ENCODE measurements at regions not wholly inside any gene's neighbourhood (a gene's known extent, or its start where the extent isn't known, plus 50 kb on each side); places are given as distances from the start of the nearest gene placed in this dataset.

- no peak for DNase-seq (ENCODE audit: low read depth)
Measured at GRCh38 chr9:126219166-126219565, 107.5 kb upstream of the MVB12B start.

GRCh38 chr9:126219648-126220063 is 107.0 kb upstream of the MVB12B start:
- no peak for DNase-seq (ENCODE audit: low read depth)

- DNase-seq (ENCODE audit: low read depth): no peak
Measured at GRCh38 chr9:126221480-126221879, 105.1 kb upstream of the MVB12B start.

DNA sequence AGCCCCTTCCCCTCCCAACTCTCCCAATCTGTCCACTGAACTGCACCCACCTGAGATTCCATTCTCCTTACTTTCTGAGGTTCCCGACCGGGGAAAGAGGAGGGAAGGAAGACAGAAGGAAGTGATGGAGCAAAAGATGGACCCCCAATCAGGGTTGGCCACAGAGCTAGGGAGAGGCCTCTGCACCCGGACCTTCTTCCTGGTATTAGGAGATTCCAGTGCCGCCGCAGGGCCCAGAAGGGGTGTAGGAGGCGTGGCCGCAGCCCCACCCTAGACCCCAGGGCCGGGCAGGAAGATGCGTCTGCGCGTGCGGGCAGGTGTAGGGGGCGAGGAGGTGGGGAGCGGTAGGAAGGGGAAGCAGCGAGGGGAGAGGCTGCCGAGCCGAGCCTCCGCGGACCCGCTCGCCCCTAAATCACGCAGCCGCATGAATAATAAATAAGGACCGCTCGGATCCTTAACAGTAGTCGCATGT is 104.2 kb upstream of the MVB12B start:
- no peak for DNase-seq (ENCODE audit: low read depth)

DNA sequence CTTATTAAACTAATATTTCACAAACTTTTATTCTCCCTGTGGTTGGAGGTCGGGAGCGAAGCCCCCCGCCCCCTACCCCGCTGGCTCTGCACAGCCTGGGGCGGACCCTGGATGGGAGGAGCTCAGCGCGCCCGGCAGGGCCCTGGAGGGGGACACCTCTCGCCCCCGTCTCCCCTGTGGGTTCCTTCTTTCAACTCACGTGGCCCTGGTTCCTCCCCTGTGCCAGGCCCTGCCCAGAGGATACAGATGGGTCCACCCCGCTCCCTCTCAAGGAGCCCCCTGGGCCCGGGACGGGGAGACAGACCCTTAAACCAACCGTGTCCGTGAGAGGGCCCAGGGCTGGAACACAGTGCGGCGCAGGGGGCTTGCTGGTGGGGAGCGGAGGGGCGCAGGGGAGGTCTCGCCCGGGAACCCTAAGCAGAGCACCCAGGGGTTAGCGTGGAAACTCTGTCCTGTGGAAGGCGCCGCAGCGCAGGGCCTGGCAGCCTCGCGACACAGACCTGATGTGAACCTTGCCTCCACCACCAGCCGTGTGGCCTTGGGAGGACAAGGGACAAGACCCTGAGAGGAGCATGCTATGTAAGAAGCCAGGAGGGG is 103.7 kb upstream of the MVB12B start:
- DNase-seq (ENCODE audit: low read depth): no peak

GRCh38 chr9:126223798-126224531 is 102.7 kb upstream of the MVB12B start:
- DNase-seq (ENCODE audit: low read depth): no peak

DNA sequence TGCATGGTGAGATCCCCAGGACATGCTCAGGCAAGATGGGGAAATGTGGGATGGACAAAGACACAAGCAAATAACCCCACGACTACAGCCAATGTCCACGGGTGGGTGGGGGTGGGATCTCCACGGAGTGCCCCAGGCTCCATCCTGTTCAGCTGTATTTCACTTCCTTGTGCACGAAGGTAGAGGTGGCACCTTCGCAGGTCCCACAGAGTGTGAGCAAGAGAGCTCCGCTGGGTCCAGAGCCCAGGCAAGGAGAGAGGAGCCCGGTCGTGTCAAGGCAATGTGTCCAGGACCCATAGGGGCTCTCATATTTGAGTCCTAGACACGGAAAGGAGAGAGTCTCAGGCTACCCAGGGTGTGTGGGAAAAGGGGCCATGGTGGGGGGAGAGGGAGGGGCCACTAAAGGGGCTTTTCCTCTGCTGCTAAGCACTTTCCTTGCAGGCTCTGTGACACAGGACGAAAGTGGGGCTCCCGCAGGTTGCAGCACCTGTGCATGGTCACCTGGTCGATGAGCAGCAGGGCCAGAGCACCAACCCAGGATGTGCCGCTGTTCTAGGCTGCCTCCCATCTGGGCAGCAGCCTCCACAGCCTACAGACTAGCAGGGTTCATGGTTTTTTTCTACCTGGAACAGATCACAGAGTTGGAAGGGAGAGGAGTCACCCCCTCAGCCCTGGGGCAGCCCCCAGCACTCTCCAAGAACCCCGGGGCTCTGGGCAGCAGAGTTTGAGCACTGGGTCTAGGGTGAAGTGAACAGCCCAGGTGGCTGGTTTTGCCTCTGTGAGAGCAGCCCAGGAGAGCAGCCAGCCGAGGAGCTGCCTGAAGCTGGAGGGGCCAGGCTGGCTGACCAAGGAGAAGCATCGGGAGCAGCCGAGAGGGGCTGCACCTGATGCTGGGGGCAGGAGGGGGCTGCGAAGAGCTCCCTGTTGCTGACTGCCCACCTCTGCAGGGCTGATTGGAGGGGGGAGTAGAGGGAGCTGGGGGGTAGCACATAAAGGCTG is 100.7 kb upstream of the MVB12B start:
- DNase-seq (ENCODE audit: low read depth): no peak

GRCh38 chr9:126226991-126227936 is 99.4 kb upstream of the MVB12B start:
- DNase-seq (ENCODE audit: low read depth): no peak

DNA sequence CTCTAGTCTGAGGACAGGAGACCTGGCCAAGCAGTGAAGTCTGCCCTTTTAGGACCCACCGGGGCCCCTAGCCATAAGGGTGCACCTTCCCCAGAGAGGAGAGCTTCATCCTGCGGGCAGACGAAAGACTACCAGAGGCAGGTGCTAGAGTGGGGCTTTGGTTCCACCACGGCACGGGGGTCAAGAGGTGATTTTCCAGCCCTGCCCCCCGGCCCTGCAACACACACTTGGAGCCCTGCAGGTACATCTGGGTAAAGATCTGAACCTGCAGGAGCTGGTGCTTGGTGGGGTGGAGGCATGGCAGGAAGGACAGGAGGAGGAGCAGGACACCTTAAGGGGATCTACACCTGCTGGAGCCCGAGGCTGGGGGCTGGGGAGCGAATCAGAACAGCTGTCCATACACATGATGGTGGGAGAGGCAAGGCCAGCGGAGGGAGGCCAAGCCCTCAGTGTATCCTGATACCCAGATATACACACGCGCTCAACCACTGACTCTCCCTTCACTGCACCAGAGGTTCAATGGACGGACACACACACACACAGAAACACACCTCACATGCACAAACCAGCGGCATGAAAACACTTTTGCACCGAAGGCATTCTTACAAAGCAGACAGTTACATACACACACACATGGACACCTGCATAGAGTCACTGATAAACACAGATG is 98.4 kb upstream of the MVB12B start:
- no peak for DNase-seq (ENCODE audit: low read depth)

- peak; percentile 37 for DNase-seq (ENCODE audit: low read depth)
Measured at GRCh38 chr9:126228781-126229444, 97.7 kb upstream of the MVB12B start.

DNA sequence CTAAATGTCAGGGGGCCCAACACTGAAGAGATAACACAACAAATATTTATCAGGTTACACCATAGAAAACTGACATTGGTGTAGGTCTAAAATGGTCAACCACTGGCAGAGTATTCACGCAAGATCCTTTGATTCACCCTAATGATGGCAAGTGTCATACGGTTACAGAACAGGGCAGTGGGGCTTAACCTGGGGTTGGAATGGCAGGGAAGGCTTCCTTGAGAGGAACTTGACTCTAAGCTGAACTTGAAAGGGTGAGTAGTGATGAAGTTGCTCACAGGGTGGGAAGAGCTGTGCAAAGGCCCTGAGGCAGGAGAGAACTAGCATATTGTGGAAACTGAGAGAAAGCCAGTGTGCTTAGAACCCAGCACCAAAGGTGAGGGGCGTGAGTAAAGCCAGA is 97.1 kb upstream of the MVB12B start:
- DNase-seq (ENCODE audit: low read depth): no peak

DNA sequence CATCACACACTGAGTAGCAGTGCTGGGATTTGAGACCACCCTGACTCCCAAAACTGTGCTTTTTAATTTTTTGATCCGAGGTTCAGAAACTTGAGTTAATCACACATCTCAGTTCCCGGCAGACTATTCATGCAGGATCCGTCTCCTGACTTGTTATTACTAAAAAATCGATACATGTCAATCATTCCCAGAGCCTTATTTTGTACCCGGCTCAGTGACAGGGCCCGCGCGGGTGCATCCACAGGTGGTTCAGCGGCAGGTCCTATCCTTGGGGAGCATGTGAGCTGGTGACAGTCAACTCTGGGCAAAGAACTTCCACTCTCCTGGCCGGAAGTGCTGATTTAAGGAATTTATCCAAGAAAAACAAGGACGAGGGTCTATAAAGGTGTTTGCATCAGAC is 95.9 kb upstream of the MVB12B start:
- no peak for DNase-seq (ENCODE audit: low read depth)

- no peak for DNase-seq (ENCODE audit: low read depth)
Measured at GRCh38 chr9:126232461-126232860, 94.2 kb upstream of the MVB12B start.

DNA sequence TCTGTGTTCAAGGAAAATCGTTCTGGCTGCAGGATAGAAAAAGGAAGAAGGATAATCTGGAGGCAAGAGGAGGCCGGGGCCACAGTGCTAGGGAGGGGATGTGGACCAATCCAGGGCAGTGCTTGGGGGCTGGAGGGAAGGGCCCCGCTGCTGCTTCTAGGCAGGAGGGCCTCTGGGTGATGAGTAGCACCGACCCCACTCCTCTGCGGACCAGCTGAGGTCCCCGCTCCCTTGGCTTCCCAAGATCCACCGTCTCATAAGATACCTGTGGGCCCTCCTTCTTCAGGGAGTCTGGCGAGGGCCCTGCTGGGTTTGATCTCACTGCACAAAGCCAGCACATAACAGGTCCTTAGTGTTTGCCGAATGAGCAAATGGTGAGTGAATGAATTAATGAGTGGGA is 93.5 kb upstream of the MVB12B start:
- DNase-seq (ENCODE audit: low read depth): no peak

- DNase-seq (ENCODE audit: low read depth): no peak
Measured at GRCh38 chr9:126233913-126234525, 92.6 kb upstream of the MVB12B start.

DNA sequence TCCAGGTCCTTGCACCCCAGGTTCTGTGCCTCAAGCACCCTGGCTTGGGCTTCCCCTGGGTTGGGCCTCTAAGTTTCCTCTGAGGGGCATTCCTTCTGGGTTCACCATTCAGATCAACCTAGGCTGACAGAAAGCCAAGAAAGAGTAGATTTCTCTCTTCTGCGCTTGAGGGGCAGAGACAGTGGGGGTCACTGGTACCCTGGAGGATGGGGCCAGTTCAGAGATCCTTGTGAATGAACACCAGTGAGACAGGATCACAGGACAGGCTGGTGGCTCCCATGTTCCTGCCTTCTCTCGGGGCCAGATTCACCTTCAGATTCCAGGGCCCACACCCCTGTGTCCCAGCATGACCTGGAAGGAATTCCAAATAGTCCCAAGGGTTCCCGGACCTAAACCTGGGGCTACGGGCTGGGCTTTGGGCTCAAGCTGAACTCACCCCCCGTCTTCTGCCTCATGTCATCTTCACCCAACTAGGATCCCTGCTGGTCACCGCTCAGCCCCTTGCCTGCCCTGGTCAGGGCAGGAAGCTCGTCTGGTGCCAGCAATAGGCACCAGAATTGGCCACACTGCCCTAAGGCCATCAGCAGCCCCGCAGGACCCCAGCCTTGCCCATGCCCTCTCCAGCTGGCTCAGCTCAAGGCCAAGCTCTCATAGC is 91.8 kb upstream of the MVB12B start:
- no peak for DNase-seq (ENCODE audit: low read depth)

- DNase-seq (ENCODE audit: low read depth): no peak
Measured at GRCh38 chr9:126235336-126236243, 91.0 kb upstream of the MVB12B start.

- DNase-seq (ENCODE audit: low read depth): no peak
Measured at GRCh38 chr9:126236273-126236672, 90.4 kb upstream of the MVB12B start.

Data from HT1080 (cell line).